Stimulated activated CD4-positive, alpha-beta T cell treated with anti-CD3 and anti-CD28 coated beads, Interleukin-12 subunit alpha, Interleukin-12 subunit beta, amount 100 ng/mL, for 4 hours (primary cell): ENCODE measurements at regions not wholly inside any gene's neighbourhood (a gene's known extent, or its start where the extent isn't known, plus 50 kb on each side); places are given as distances from the start of the nearest gene placed in this dataset.

Experiments used
- DNase-seq: peaks from one replicate; pipeline ENCODE4 v3.0.0-alpha.2; 2020

GRCh38 chr1:55507578-55507931 lies 292.4 kb upstream of the USP24 start:
- DNase-seq: no peak

- no peak for DNase-seq
These were observed 291.8 kb upstream of the USP24 start for GRCh38 chr1:55506740-55507577.

- DNase-seq: no peak
These were observed 290.2 kb upstream of the USP24 start for GRCh38 chr1:55505326-55505725.

- no peak for DNase-seq
These were observed 289.2 kb upstream of the USP24 start for GRCh38 chr1:55504306-55504731.

GRCh38 chr1:55503663-55504305 lies 288.6 kb upstream of the USP24 start:
- no peak for DNase-seq

GRCh38 chr1:55500601-55501000 lies 285.4 kb upstream of the USP24 start:
- no peak for DNase-seq

GRCh38 chr1:55490547-55490946 lies 275.4 kb upstream of the USP24 start:
- no peak for DNase-seq

- DNase-seq: no peak
These were observed 269.0 kb upstream of the USP24 start for GRCh38 chr1:55484173-55484572.

- no peak for DNase-seq
These were observed 268.4 kb upstream of the USP24 start for GRCh38 chr1:55483523-55483922.

- DNase-seq: no peak
These were observed 266.5 kb upstream of the USP24 start for GRCh38 chr1:55481634-55482033.

- no peak for DNase-seq
These were observed 265.0 kb upstream of the USP24 start for GRCh38 chr1:55480029-55480795.

- DNase-seq: no peak
These were observed 263.6 kb upstream of the USP24 start for GRCh38 chr1:55478742-55479141.

GRCh38 chr1:55477953-55478352 lies 262.8 kb upstream of the USP24 start:
- DNase-seq: no peak

GRCh38 chr1:55476445-55477015 lies 261.4 kb upstream of the USP24 start:
- DNase-seq: no peak

- no peak for DNase-seq
These were observed 259.1 kb upstream of the USP24 start for GRCh38 chr1:55474168-55474786.

- DNase-seq: no peak
These were observed 258.5 kb upstream of the USP24 start for GRCh38 chr1:55473661-55474060.

- no peak for DNase-seq
These were observed 257.6 kb upstream of the USP24 start for GRCh38 chr1:55472784-55473183.

- no peak for DNase-seq
These were observed 257.0 kb upstream of the USP24 start for GRCh38 chr1:55472115-55472514.

- DNase-seq: no peak
These were observed 253.1 kb upstream of the USP24 start for GRCh38 chr1:55468142-55468795.

- DNase-seq: no peak
These were observed 251.8 kb upstream of the USP24 start for GRCh38 chr1:55466921-55467320.

GRCh38 chr1:55466373-55466772 lies 251.2 kb upstream of the USP24 start:
- DNase-seq: no peak

GRCh38 chr1:55464550-55464949 lies 249.4 kb upstream of the USP24 start:
- no peak for DNase-seq
